GM18907 (cell line): ENCODE measurements at regions not wholly inside any gene's neighbourhood (a gene's known extent, or its start where the extent isn't known, plus 50 kb on each side); places are given as distances from the start of the nearest gene placed in this dataset.
"Not testable (repeated sequence)": the region's sequence is repeated elsewhere in the genome, so short reads cannot be mapped to it uniquely, and the experiment has no call there.

Experiments
- ATAC-seq: cut with Tn5 transposase; IDR thresholded peaks from one replicate; pipeline ENCODE4 v1.9.1; 2021; ENCODE audit warnings: mild to moderate bottlenecking, moderate library complexity; ENCODE audit not compliant: unreplicated experiment

DNA sequence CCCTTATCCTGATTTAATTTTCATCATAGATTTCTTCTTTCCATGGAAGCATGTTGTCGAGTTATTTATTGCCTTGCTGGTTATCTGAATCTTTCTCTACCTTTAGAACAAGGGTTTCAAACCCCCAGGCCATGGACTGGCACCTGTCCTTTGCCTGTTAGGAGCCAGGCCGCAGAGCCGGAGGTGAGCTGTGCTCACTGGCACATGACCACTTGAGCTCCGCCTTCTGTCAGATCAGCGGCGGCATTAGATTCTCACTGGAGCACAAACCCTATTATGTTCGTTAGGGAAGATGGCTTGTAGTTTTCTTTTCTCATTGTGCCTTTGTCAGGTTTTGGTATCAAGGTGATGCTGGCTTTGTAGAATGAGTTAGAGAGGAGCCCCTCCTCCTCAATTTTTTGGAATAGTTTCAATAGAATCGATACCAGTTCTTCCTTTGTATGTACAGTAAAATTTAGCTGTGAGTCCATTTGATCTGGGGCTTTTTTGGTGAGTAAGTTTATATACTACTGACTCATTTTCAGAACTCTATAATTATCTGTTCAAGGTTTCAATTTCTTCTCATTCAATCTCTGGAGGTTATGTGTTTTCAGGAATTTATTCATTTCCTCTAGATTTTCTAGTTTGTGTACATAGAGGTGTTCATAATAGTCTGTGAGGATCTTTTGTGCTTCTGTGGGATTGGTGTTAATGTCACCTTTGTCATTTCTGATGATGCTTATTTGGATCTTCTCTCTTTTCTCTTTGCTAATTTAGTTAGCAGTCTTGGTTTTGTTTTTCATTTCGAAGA, 668.0 kb upstream of the FAM98A start:
- peak; percentile 96 for ATAC-seq

DNA sequence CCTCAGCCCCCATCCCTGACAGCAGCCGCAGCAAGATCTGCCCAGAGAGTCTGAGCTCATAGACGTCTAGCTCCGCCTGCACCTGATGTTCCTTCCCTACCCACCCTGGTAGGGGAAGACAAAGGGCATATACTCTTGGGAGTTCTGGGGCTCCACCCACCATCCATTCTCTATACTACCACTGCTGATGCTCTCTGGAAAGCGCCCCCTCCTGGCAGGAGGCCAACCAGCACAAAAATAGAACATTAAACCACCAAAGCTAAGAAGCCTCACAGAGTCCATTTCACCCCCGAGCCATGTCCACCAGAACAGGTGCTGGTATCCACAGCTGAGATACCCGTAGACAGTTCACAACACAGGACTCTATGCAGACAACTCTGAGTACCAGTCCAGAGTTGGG, 662.6 kb upstream of the FAM98A start:
- no peak for ATAC-seq

DNA sequence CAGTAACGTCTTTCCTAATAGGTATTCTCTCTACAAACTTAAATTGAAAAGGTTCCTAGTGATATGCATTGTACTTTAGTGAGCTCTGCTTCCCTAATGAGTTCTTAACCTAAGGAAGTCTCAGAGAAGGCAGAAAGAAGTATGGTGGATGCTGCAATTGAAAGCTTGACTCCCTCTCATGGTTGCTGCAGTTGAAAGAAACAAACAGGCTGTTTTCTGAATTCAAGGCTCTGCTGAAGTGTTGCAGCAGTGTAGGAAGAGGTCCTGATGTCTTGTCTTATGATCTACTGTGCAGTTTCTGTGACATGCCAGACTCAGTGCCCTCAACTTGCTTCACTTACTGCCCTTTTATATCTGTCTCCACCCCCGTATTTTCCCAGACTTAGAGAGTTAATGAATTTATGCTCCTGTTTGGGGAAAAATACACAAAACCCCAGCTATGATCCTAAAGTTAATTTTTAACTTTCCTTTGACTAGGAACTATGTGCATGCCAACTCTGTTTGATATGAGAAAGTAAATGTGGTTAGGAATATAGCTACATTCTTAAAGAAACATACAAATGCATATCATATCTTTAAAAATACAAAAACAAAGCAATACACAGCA, 655.3 kb upstream of the FAM98A start:
- ATAC-seq: no peak

DNA sequence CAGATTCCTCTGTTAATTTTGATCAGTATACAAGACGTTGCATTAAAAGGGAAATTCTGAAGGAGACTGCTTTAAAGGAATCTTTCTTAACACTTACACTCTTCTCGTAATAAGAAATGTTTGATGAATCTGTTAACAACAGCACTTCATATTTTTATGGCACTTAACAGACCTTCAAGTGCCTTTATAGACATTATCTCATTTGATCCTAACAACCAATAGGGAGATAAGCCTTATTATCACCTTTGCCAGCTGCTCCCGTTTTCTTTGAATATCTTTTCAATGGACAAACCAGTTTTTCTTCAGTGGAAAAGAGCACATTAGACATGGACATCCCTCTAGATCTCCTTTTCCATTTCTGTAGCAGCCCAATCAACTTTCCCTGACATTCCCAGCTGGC, 653.0 kb upstream of the FAM98A start:
- ATAC-seq: no peak

DNA sequence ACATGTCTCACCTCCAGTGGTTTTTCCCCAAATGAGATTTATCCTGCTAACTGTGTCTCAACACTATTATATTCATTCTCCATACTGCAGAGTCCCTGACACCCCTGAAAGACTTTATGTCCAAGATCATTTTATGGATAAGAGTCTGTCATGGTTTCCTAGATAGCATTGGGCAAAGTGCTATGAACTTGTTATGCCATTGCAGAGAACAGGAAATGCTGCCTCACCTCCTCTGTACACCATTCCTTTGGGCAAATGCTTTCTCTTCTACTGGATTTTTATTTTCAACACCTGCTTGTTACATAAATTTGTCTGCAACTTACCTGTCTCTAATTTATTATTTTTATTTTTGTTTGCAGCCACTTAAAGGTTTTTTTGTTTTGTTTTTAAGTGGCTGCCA, 652.5 kb upstream of the FAM98A start:
- no peak for ATAC-seq

DNA sequence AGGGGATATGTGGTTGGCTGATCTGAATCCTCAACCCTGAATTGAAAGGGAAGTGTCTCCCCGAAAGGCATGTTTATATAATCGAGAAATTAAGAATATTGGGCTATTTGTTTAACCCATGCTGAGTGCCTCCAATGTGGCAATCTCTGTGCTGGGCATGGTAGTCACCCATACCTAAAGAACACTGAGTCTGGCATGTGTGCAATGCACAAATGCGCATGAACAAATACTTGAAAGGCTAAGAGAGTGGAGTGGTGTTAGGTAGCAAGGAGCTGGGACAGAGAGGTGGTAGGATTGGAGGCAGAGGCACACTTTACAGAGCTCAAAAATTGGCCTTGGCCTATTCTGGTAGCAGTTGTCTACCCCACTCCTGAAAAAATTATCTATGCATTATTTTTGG, 645.1 kb upstream of the FAM98A start:
- ATAC-seq: no peak

DNA sequence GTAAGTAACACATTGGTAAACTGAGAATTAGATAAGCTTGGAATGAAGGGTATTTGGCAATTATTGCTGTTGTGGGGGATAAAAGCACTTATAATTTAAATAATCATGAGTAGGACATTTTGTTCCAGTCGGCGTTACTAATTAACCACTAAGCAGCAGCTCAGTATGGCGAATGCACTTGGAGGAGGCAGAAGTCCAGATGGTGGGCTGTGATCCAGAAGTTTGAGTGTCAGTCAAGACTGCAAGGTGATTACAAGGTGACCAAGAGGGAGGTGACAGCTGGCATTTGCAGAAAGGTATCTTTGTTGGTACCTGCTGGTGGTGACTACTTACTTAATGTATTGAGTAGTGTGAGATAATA, 643.6 kb upstream of the FAM98A start:
- no peak for ATAC-seq

DNA sequence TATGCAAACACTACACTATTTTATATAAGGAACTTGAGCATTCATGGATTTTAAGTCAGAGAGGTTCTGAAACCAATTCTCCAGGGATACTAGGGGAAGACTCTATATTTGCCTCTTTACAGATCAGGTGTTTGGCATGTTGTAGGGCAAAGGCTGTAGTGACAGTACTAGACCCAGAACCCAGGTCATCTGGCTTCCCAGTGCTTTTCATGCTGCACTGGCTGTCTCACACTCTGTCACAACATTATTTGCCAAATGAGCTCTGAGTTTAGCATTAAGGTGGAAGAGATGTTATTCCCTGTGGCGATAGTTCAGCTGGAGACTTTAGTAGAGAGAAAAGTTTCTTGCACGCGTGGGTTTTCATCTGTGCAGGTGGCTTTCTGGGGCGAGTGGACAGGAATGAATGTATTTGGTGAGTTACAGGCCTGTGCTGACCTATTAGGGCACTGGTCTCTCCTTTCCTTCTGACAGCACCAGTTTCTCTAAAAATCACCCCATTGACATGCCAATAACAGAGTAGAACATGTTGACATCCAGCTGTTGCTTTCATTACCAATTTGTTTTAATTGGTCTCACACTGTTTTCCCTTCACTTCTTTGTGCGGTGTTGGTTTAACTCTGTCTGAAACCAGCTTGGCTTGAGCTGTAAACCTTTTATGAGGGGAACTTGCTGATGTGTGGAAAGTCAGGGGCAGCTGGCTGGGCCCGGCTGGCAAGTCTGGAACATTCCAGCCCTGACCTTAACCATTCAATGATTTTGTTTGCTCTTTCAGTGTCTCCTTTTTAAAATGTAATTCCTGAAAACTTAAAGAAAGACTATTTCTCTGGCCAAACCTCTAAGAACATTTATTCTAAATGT, 643.0 kb upstream of the FAM98A start:
- no peak for ATAC-seq

DNA sequence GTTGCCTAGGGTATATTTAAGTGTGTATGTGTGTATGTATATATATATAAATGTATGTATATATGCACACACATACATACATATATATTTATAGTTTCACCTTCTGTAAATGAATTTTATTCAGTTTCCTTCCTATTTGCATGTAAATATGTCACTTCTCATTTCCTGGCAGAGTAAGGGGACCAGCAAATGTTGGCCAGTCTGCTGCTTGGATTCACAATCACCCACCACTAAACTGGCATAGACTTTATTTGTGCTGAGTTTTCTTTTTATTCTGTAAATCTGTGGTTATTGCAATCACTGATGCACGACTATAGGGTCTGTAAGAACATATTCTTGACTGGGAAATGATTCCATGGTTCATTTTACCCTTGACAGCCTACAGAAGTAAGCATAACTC, 640.4 kb upstream of the FAM98A start:
- no peak for ATAC-seq

DNA sequence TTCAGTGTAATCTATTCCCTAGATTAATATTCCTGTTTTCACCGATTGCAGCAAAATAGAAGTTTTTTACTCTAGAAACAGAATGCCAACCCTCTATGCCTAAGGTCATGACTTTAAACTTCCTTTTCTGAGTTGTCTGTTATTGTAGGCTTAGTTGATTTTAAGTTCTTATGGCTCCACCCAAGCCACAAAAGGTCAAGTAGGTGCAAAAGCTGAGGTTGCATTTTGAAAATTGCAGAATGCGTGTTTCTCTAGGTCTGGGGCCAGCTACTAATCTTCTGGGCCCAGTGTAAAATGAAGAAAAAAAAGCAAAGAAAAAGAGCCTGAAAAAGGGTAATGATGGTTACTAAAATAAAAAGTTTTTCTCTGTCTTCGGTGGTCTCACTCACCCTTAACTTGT, 635.7 kb upstream of the FAM98A start:
- ATAC-seq: no peak

DNA sequence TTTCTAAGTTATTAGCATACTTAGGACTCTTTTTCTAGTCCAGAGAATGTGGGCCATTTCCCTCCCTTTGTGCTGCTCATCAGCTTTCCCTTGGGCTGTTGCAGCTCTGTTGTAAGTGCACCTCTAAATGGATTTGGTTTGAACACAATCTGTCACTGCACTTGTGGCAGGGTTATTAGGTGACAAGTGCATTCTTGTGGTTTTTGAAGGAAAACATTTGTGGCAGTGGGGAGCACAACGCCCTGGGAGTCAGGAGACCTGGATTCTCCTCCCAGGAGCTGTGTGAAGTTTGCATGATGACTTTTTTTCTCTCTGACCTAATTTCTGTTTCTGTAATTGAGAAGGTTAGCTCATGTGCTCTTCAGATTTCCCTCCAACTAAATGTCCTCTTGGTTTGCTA, 630.9 kb upstream of the FAM98A start:
- no peak for ATAC-seq

DNA sequence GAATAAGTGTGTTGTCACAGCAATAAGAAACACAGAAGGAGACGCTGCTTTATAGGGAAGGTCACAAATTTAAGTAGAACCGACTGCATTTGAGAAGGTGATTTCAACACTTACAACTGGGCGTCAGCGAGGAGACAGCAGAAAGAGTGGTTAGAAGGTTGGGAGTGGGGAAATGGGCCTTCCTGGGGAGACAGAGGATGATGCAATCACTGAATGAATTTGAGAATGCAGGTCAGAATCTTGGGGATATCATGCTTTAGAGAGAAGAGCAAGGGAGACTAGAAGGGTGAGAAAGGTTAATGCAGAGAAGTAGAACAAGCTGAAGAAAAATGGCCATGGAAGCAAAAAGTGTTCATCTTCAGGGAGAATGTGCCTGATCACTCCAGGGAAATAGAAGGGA, 616.1 kb upstream of the FAM98A start:
- no peak for ATAC-seq

DNA sequence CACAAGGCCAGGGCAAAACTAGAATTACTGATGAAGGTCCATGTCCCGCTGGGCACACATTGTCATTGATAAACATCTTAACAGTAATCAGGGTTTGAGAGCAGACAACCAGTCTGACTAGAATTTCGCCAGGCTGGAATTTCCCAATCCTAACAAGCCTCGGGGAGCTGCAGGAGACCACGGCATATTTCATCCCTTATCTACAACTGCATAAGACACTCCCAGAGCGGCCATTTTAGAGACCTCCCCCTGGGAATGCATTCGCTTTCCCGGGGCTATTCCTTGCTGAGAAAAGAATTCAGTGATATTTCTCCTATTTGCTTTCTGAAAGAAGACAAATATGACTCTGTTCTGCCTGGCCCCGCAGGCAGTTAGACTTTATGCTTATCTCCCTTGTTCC, 611.3 kb upstream of the FAM98A start:
- ATAC-seq: not testable (repeated sequence)

DNA sequence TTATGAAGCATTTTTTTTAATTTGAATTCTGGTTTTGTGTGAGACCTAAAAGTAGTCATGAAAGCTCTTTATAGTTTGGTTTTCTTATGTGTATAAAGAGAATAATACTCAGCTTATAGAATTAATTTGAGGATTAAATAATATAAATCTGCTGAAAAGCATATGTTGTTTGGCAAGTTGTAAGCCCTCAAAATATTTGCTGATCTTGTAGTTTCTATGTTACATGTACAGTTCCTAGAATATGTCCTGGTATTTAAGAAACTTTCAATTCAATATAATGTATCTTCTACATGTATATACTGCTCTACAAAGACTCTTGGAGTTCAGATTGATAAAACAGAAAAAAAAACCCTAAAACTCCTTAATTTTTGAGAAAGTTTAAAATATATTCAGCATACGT, 605.5 kb upstream of the FAM98A start:
- no peak for ATAC-seq

DNA sequence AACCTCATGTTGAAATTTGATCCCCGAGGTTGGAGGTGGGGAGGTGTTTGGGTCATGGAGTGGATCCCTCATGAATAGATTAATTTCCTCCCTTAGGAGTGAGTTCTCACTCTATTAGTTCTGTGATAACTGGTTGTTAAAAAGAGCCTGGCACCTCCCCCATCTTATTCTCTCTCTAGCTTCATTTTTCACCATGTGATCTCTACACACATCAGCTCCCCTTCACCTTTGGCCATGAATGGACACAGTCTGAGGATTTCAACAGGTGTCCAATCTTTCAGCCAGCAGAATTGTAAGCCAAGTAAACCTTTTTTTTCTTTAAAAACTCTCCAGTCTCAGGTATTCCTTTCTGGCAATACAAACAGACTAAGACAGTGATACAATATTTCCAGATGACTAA, 602.0 kb upstream of the FAM98A start:
- no peak for ATAC-seq

DNA sequence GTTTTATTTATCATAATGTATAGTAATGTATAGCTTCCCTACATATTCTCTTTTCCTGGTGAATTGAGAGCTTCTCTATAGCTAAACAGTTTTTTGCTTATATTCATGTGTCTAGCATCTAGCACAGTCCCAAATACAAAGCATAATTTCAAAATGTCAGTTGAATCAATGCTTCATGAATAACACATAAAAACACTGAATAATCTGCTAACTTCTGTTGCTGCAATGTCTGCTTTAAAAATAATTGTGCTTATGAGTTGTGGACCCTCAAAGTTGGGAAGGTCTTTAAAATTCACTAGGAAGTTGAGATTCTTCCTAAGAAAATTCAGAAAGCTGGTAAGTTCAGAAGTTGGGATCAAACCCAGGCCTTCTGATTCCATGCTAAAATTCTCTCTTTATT, 600.9 kb upstream of the FAM98A start:
- ATAC-seq: no peak

DNA sequence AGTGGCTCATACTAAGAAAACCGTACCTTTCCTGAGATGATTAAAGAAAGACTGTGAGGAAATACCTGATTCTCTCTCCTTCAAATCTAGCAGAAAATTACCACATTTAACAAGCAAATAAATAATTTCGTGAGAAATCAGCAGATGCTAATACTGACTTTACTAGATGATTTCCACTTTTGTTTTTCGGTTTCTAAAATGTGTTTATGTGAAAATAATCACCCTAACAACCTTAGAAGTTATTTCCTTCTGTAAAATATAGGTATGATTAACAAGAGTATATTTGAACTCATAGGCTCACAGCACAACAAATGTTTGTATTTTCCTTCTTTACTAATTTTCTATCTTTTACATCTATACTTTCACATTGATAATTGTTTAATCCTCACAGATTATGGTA, 594.1 kb upstream of the FAM98A start:
- no peak for ATAC-seq

DNA sequence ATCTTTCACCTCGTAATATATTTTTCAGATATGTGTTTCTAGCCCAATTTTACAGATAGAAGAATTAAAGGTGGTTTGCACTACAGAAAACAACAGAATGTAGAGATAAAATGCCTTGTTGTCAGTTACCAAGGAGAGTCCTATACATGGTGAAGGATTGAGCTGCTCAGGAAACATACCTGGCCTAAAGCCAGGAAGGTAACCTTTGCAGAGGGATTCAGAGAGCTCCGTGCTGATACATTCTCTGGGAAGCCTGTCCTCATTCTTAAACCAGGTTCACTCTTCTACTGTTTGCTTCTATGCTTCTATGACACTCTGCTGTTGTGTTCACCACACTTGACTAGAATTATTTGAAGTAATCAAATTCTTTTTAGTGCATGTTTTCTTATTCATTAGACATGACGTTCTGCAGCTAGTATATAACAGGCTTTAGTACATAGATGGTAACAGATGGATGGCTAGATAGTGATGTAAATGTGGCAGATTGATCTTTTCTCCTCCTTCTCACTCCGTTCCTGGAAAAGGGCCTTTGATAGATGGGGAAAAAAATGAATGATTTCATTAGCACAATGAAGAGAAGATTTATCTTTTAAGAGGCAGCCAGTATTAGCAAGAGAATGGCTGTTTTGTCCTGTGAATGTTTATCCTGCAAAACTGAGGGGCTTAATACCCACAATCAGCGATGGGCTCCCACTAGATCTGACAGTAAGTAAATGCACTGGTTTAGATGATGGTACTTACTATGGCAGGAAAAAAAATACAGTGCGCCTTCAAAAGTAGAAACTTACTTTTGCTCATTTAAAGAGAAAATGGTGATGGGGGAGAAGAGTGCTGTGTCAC, 589.6 kb upstream of the FAM98A start:
- ATAC-seq: no peak

DNA sequence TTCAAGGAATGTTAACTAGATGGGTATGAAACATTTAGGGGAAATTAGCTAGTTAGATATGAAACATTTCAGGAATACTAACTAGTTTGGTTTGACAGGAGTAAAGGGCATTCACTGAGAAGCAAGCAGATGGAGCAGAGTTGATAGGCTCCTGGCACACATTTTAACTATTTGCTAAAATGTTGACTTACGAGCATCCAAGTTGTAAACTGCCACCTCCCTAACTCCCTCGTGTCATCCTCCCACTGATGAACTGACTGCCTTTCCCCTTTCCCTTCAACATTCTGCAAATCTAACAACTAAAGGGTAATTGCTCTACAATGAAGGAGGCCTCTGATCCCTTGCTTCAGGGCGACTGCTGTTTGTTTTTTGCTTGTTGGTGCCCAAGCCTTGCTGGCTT, 580.4 kb upstream of the FAM98A start:
- ATAC-seq: no peak

DNA sequence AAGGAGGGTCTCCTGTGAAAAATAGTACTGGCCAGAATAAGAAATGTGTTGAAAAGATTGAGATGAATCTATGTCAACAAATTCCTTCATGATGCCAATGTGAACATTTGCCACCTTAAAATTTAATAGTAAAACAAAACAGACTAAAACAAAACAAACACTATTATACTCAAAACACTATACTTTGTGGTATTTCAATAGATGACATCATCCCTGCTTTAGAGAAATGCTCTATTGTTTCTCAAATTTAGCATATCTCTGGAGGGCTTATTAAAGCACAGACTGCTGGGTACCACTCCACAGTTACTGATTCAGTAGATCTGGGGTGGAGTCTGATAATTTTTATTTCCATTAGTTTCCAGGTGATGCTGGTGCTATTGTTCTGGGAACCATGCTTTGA, 579.4 kb upstream of the FAM98A start:
- ATAC-seq: no peak

DNA sequence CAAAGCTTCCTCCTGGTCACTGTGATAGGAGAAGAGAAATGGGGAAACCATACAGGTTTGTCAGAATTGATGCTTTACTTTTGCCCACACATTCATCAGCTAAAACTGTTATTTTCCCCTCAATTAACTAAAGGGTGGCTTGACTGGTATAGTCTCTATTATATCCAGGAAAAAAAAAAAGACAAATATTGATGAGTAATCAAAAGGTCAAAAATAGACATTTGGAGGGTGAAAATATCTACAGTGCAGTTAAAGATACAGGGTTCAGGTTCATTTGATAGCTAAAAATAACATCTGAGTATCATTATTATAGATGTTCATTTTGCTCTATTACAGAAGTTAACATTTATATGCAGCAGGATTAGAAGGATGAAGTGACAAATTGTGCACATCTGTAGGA, 577.6 kb upstream of the FAM98A start:
- no peak for ATAC-seq
